Forelimb muscle (tissue), 1 donor: ENCODE measurements at regions not wholly inside any gene's neighbourhood (a gene's known extent, or its start where the extent isn't known, plus 50 kb on each side); places are given as distances from the start of the nearest gene placed in this dataset.

Experiments used
- DNase-seq: peaks from one replicate; pipeline ENCODE4 v3.0.0-alpha.2; 2013; ENCODE audit warnings: low read depth

GRCh38 chr20:11717562-11717961 is 200.1 kb upstream of the BTBD3 start:
- no peak for DNase-seq

GRCh38 chr20:11718474-11719094 is 199.1 kb upstream of the BTBD3 start:
- no peak for DNase-seq

- DNase-seq: no peak
Observed at GRCh38 chr20:11719153-11719552, 198.5 kb upstream of the BTBD3 start.

- DNase-seq: no peak
Observed at GRCh38 chr20:11721411-11721810, 196.3 kb upstream of the BTBD3 start.

- no peak for DNase-seq
Observed at GRCh38 chr20:11724097-11724496, 193.6 kb upstream of the BTBD3 start.

- DNase-seq: no peak
Observed at GRCh38 chr20:11726026-11726425, 191.7 kb upstream of the BTBD3 start.

- no peak for DNase-seq
Observed at GRCh38 chr20:11727708-11728107, 190.0 kb upstream of the BTBD3 start.

- DNase-seq: no peak
Observed at GRCh38 chr20:11728937-11729336, 188.8 kb upstream of the BTBD3 start.

GRCh38 chr20:11729806-11730205 is 187.9 kb upstream of the BTBD3 start:
- DNase-seq: no peak

GRCh38 chr20:11734431-11734830 is 183.3 kb upstream of the BTBD3 start:
- DNase-seq: no peak

- no peak for DNase-seq
Observed at GRCh38 chr20:11738852-11739251, 178.8 kb upstream of the BTBD3 start.

GRCh38 chr20:11740975-11741374 is 176.7 kb upstream of the BTBD3 start:
- no peak for DNase-seq

- DNase-seq: no peak
Observed at GRCh38 chr20:11745145-11745544, 172.5 kb upstream of the BTBD3 start.

GRCh38 chr20:11748436-11748835 is 169.3 kb upstream of the BTBD3 start:
- DNase-seq: no peak

- DNase-seq: no peak
Observed at GRCh38 chr20:11752336-11752735, 165.4 kb upstream of the BTBD3 start.

- DNase-seq: no peak
Observed at GRCh38 chr20:11753155-11753554, 164.5 kb upstream of the BTBD3 start.

- DNase-seq: no peak
Observed at GRCh38 chr20:11754451-11754850, 163.2 kb upstream of the BTBD3 start.

- no peak for DNase-seq
Observed at GRCh38 chr20:11755071-11755841, 162.4 kb upstream of the BTBD3 start.

GRCh38 chr20:11761497-11761896 is 156.2 kb upstream of the BTBD3 start:
- DNase-seq: no peak

- DNase-seq: no peak
Observed at GRCh38 chr20:11766961-11767360, 150.7 kb upstream of the BTBD3 start.

- DNase-seq: no peak
Observed at GRCh38 chr20:11769825-11770224, 147.9 kb upstream of the BTBD3 start.

GRCh38 chr20:11772226-11772730 is 145.4 kb upstream of the BTBD3 start:
- DNase-seq: no peak

- no peak for DNase-seq
Observed at GRCh38 chr20:11776687-11777086, 141.0 kb upstream of the BTBD3 start.
